Osteoblast (primary cell): ENCODE measurements at regions not wholly inside any gene's neighbourhood (a gene's known extent, or its start where the extent isn't known, plus 50 kb on each side); places are given as distances from the start of the nearest gene placed in this dataset.

Experiments used
- DNase-seq: peaks from one replicate; pipeline ENCODE4 v3.0.0; 2011; ENCODE audit warnings: low spot score, mixed read lengths; ENCODE audit not compliant: insufficient read length; ENCODE audit errors: missing footprints
- H2AFZ ChIP-seq: 2 replicates; pipeline ENCODE4 v1.6.0; 2011; ENCODE audit warnings: mild to moderate bottlenecking, low read length
- H3K27ac ChIP-seq: 2 replicates; pipeline ENCODE4 v1.5.1; 2011; ENCODE audit warnings: mild to moderate bottlenecking, low read depth, low read length, moderate library complexity
- H3K27me3 ChIP-seq: 2 replicates; pipeline ENCODE4 v1.6.0; 2012; ENCODE audit warnings: mild to moderate bottlenecking, control low read depth, inconsistent platforms, low read length, moderate library complexity; ENCODE audit not compliant: insufficient read depth
- H3K36me3 ChIP-seq: 2 replicates; pipeline ENCODE4 v1.5.1; 2011; ENCODE audit warnings: mild to moderate bottlenecking, low read length, control low read depth, moderate library complexity; ENCODE audit not compliant: insufficient read depth
- H3K4me1 ChIP-seq: 2 replicates; pipeline ENCODE4 v1.5.1; 2011; ENCODE audit warnings: mild to moderate bottlenecking, low read length, control low read depth, moderate library complexity; ENCODE audit not compliant: insufficient read depth
- H3K4me2 ChIP-seq: 2 replicates; pipeline ENCODE4 v1.6.0; 2011; ENCODE audit warnings: mild to moderate bottlenecking, low read length; ENCODE audit not compliant: insufficient read depth
- H3K4me3 ChIP-seq: fragments of 200-600 bp; sonication (generic); 3 replicates; pipeline ENCODE4 v1.5.1; 2012; ENCODE audit warnings: mild to moderate bottlenecking, low read length, inconsistent platforms; ENCODE audit not compliant: insufficient read depth
- H3K79me2 ChIP-seq: 2 replicates; pipeline ENCODE4 v1.6.0; 2012; ENCODE audit warnings: mild to moderate bottlenecking, low read length, control low read depth, inconsistent platforms; ENCODE audit not compliant: insufficient read depth
- H3K9me3 ChIP-seq: 2 replicates; pipeline ENCODE4 v1.5.1; 2011; ENCODE audit warnings: low read depth, low read length, control low read depth
- H4K20me1 ChIP-seq: 2 replicates; pipeline ENCODE4 v1.6.0; 2012; ENCODE audit warnings: mild to moderate bottlenecking, low read length, control low read depth; ENCODE audit not compliant: insufficient read depth
- CTCF ChIP-seq: IDR thresholded peaks from 2 replicates; pipeline ENCODE4 v1.5.1; 2011; ENCODE audit warnings: mild to moderate bottlenecking, low read depth, low read length, moderate library complexity; ENCODE audit errors: extremely low read depth

GRCh38 chr12:43038991-43039390, 449.4 kb upstream of the PRICKLE1 start:
- H3K27ac ChIP-seq: no peak overlapping the region
- no peak for TF ChIP-seq CTCF
- H3K4me2 ChIP-seq: no peak overlapping the region
- no peak overlapping the region for H3K4me3 ChIP-seq
- no peaks in the 10 kb centered on the region for H3K79me2 ChIP-seq
- H3K36me3 ChIP-seq: no peaks in the 10 kb centered on the region
- H3K9me3 ChIP-seq: no peaks in the 10 kb centered on the region
- H2AFZ ChIP-seq: no peak overlapping the region
- no peaks in the 10 kb centered on the region for H3K4me1 ChIP-seq
- H3K27me3 ChIP-seq: no peaks in the 10 kb centered on the region
- DNase-seq: no peak
- H4K20me1 ChIP-seq: no peaks in the 10 kb centered on the region

- Histone ChIP-seq H3K4me1 (peaks cover 3% of the 10 kb centered on the region), H3K79me2 (no peaks in the 10 kb centered on the region), H3K36me3 (no peaks in the 10 kb centered on the region), H3K27ac (no peak overlapping the region), H4K20me1 (no peaks in the 10 kb centered on the region), H2AFZ (no peak overlapping the region), H3K4me3 (no peak overlapping the region), H3K27me3 (no peaks in the 10 kb centered on the region), H3K9me3 (no peaks in the 10 kb centered on the region), H3K4me2 (no peak overlapping the region)
- DNase-seq: no peak
- no peak for TF ChIP-seq CTCF
Measured at GRCh38 chr12:43029971-43030370, 440.4 kb upstream of the PRICKLE1 start.

GRCh38 chr12:43028826-43029225, 439.3 kb upstream of the PRICKLE1 start:
- H3K36me3 ChIP-seq: no peaks in the 10 kb centered on the region
- no peaks in the 10 kb centered on the region for H3K27me3 ChIP-seq
- H4K20me1 ChIP-seq: no peaks in the 10 kb centered on the region
- H3K9me3 ChIP-seq: no peaks in the 10 kb centered on the region
- no peak overlapping the region for H2AFZ ChIP-seq
- TF ChIP-seq CTCF: no peak
- no peak for DNase-seq
- H3K4me2 ChIP-seq: no peak overlapping the region
- peaks cover 3% of the 10 kb centered on the region for H3K4me1 ChIP-seq
- H3K79me2 ChIP-seq: no peaks in the 10 kb centered on the region
- H3K27ac ChIP-seq: no peak overlapping the region
- H3K4me3 ChIP-seq: no peak overlapping the region

GRCh38 chr12:43022838-43023237, 433.3 kb upstream of the PRICKLE1 start:
- no peak overlapping the region for H3K4me2 ChIP-seq
- H3K9me3 ChIP-seq: no peaks in the 10 kb centered on the region
- H3K36me3 ChIP-seq: no peaks in the 10 kb centered on the region
- no peaks in the 10 kb centered on the region for H3K4me1 ChIP-seq
- TF ChIP-seq CTCF: no peak
- no peak overlapping the region for H3K27ac ChIP-seq
- no peaks in the 10 kb centered on the region for H3K27me3 ChIP-seq
- no peaks in the 10 kb centered on the region for H4K20me1 ChIP-seq
- H3K79me2 ChIP-seq: no peaks in the 10 kb centered on the region
- H2AFZ ChIP-seq: no peak overlapping the region
- H3K4me3 ChIP-seq: no peak overlapping the region
- DNase-seq: no peak
